ENCODE measurements at regions not wholly inside any gene's neighbourhood (a gene's known extent, or its start where the extent isn't known, plus 50 kb on each side); places are given as distances from the start of the nearest gene placed in this dataset.

DNA sequence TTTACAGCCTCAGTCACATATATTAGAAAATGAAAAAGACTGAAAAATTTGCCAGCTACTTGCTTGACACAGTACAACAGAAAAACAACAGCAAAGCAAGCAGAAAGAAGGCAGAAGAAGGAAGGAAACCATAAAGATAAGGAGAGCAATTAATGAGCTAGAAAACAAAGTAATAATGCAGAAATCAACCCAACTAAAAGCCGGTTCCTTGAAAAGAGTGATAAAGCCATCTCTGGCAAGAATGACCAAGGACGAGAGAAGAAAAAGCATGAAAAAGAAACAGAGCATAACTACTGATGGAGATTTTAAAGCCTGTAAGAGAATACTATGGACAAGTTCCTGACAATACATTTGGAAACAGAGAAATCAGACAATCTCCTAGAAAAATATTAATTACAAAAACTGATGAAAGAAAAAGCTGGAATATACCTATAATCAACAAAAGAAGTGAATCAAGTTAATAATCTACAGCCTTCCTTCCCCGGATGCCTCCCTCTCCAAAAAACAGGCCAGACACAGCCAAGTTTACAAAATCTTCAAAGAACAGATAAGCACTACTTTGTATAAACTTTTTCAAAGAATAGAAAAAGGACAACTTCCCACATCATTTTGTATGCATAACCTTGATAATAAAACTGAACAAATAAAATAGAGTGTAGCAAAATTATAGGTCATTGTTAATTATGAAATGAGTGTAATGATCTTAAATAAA is 204.0 kb downstream of the BAMBI start:
- H3K27me3 ChIP-seq, result no peaks in the 10 kb centered on the region
- H3K36me3 ChIP-seq, result no peaks in the 10 kb centered on the region
- TF ChIP-seq, protein P1, sequence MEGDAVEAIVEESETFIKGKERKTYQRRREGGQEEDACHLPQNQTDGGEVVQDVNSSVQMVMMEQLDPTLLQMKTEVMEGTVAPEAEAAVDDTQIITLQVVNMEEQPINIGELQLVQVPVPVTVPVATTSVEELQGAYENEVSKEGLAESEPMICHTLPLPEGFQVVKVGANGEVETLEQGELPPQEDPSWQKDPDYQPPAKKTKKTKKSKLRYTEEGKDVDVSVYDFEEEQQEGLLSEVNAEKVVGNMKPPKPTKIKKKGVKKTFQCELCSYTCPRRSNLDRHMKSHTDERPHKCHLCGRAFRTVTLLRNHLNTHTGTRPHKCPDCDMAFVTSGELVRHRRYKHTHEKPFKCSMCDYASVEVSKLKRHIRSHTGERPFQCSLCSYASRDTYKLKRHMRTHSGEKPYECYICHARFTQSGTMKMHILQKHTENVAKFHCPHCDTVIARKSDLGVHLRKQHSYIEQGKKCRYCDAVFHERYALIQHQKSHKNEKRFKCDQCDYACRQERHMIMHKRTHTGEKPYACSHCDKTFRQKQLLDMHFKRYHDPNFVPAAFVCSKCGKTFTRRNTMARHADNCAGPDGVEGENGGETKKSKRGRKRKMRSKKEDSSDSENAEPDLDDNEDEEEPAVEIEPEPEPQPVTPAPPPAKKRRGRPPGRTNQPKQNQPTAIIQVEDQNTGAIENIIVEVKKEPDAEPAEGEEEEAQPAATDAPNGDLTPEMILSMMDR (IDR thresholded peaks at IDR 0.05; ENCODE audit: low read depth, low read length), result no peak
- H3K4me1 ChIP-seq, result peaks cover 7% of the 10 kb centered on the region
- H3K4me3 ChIP-seq (ENCODE audit: low read depth, low read length), result no peak overlapping the region
- no peaks in the 10 kb centered on the region for H3K9me3 ChIP-seq
- no peak for DNase-seq

DNA sequence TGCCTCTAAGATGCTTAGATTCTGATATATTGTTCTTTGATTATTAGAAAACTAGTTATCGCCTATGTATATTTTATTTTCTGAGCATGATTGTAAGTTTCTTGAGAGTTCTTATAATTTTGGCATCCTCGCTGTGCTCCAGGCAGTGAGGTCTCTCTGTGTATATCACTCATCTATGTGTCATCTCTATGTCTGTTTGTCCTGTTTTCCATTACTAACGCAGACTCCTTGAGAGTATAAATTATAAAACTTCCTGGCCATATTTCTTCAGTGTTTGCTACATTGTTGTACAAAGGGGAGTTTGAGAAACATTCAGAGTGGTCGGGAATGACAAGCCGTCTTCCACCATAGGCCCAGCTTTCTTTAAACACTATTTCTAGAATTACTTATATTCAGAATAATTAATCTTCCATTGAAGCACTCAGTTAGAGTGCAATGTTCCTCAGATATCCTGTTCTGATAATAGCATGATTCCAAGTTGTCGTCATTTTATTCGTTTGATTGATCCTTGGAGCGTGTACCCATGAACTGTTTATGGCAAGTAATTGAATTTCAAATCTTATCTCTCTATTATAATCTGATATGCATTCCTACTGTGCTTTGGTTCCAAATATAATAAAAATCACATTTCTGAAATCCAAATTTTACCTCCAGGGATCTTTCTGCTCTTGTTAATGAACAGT is 206.6 kb downstream of the BAMBI start:
- no peak for DNase-seq
- H3K9me3 ChIP-seq, result no peaks in the 10 kb centered on the region
- no peaks in the 10 kb centered on the region for H3K36me3 ChIP-seq
- H3K4me3 ChIP-seq (ENCODE audit: low read depth, low read length), result no peak overlapping the region
- H3K4me1 ChIP-seq, result no peaks in the 10 kb centered on the region
- TF ChIP-seq, protein P1 (IDR thresholded peaks at IDR 0.05; ENCODE audit: low read depth, low read length), result no peak
- no peaks in the 10 kb centered on the region for H3K27me3 ChIP-seq

- Histone ChIP-seq H3K4me3 (ENCODE audit: low read depth, low read length) (no peak overlapping the region), H3K27me3 (no peaks in the 10 kb centered on the region), H3K36me3 (no peaks in the 10 kb centered on the region), H3K4me1 (no peaks in the 10 kb centered on the region), H3K9me3 (no peaks in the 10 kb centered on the region)
- TF ChIP-seq, protein P1 (IDR thresholded peaks at IDR 0.05; ENCODE audit: low read depth, low read length), result no peak
- DNase-seq, result no peak
Observed at GRCh38 chr10:28890121-28890950, 213.0 kb downstream of the BAMBI start.

DNA sequence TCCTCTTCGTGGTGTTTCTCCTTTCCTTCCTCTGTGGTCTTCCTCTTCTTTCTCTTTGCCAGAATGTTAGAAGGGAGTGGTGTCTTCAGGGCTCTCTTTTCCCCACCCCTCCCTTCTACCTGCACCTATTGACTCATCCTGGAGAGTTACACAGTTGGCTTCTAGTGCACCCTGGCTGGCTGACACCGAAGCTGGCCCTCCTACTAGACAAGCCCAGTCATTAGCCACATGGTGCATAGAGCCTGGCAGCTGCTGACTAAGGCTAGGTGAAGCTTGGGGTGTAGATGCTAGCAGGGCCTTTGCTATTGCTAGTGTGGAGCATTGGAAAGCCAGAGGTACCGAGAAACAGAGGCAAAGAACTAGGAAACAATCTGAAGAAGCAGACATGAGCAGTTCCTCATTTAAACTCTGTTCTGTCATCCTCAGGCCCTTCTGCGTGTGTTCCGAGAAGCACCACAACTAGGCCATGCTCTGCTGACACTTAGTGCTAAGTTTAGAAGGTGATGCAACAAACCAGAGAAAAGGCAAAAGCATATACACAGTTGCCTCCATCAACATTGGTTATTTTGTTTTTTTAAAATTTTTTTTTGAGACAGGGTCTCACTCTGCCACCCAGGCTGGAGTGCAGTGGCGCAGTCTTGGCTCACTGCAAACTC is 213.9 kb downstream of the BAMBI start:
- Histone ChIP-seq H3K4me3 (ENCODE audit: low read depth, low read length) (no peak overlapping the region), H3K36me3 (no peaks in the 10 kb centered on the region), H3K27me3 (no peaks in the 10 kb centered on the region), H3K4me1 (no peaks in the 10 kb centered on the region), H3K9me3 (no peaks in the 10 kb centered on the region)
- DNase-seq, result no peak
- TF ChIP-seq, protein P1 (IDR thresholded peaks at IDR 0.05; ENCODE audit: low read depth, low read length), result no peak

GRCh38 chr10:28892818-28893547 is 215.7 kb downstream of the BAMBI start:
- Histone ChIP-seq H3K27me3 (no peaks in the 10 kb centered on the region), H3K9me3 (no peaks in the 10 kb centered on the region), H3K36me3 (no peaks in the 10 kb centered on the region), H3K4me1 (no peaks in the 10 kb centered on the region), H3K4me3 (ENCODE audit: low read depth, low read length) (no peak overlapping the region)
- no peak for DNase-seq
- TF ChIP-seq, protein P1 (IDR thresholded peaks at IDR 0.05; ENCODE audit: low read depth, low read length), result no peak

Data from BE2C (cell line).